Activated CD4-positive, alpha-beta T cell treated with anti-CD3 and anti-CD28 coated beads for 24 hours (primary cell): ENCODE measurements at regions not wholly inside any gene's neighbourhood (a gene's known extent, or its start where the extent isn't known, plus 50 kb on each side); places are given as distances from the start of the nearest gene placed in this dataset.
"Not testable (repeated sequence)": the region's sequence is repeated elsewhere in the genome, so short reads cannot be mapped to it uniquely, and the experiment has no call there.

ENCODE experiments used
- DNase-seq, 2 donors: peaks; one replicate each; pipeline ENCODE4 v3.0.0-alpha.2; 2020; ENCODE audit warnings: low read depth in 2 of 2

DNA sequence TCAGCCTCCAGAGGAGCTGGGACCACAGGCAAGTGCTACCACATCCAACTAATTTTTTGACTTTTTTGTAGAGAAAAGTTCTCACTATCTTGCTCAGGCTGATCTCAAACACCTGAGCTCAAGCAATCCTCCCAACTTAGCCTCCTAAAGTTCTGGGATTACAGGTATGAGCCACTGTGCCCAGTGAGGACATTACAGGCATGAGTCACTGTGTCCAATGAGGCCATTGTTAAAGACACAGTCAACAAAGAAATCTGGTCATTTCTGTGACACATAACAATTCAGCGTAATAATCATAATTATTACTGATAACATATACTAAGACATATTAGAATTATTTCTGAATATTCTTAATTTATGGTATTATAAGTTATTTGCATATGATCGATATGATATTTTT, 463.4 kb upstream of the NDN start:
- DNase-seq: no peak

DNA sequence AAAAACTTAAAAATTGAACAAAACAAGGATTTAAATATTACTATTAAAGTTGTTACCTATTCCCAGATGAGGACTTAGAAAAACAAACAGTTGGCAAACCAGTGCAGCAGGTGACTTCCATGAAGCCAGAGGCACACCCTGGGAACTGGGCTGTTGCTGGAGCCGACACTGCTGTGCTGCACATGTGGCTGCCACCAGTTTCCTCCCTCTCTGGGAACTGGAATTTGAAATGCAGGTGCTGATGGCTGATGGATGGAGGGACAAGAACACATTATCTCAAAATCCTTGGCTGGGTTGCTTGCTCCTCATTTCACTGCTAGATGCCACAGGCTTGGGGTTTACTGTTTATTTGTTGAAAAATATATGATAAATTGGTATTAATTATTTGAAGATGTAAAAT, 471.2 kb upstream of the NDN start:
- not testable (repeated sequence) for DNase-seq

DNA sequence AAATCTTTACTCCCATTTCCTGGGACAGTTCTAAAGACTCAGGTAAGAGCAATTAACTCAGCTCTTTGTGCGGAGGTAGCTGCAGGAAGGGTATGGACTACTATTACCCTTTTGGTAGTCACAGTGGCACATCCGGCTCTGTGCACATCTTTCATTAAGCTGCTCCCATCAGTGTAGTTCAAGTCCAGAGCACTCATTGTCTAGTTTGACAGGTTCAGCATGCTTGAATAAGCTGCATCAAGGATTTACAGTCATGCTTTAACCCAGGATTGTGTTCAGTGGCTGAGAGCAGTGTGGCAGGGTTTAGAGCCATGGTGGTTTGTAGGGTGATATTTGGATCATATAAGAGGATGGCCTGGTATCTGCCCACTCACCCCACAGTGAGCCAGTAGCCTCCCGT, 478.4 kb upstream of the NDN start:
- DNase-seq: not testable (repeated sequence)

DNA sequence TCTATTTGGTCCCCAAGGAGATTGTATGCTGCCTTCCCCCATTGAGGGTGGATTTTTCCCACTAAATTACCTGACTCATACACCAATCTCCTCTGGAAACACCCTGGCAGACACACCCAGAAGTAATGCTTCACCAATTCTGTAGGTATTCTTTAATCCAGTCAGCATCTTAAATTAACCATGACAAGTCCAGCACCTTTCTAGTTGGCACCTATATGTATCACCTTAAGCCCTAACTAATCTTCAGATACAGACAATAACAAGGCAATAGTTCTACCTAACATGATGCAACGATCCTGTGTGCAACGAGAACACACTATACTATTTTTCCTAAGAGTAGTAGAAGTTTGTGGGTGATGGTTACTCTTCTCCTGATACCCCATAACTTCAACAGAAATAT, 473.3 kb upstream of the NPAP1 start:
- not testable (repeated sequence) for DNase-seq

DNA sequence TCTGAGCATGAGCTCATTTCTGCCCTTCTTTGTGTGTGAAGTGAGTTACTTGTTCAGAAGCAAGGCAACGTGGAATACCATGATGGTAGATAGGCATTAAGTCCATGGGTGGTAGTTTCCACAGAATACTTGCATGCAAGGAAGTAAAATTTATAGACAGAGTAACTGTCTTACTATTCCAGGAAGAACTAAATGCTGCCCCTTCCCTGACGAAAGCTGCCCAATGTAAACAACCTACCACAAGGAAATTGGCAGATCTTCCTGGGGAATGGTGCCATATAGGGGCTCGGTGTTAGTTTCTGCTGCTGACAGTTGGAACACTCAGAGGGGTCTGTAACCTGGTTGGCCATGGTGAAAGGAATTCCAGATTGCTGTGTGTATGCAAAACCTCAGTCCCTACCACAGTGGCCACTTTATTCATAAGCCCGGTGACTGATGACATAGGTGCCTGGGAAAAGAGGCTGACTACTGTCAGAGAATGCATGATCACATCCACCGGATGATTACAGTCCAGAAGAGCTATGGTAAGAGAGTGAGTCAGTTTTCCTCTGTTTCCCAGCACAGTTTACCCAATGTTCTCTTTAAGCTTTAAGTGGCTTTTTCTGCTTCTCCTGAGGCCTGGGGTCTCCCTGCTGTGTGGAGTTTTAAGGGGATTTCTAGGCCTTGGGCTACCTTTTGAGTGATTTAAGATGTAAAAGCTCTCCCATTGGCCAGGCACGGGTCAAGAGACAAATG, 463.7 kb upstream of the NPAP1 start:
- not testable (repeated sequence) for DNase-seq

DNA sequence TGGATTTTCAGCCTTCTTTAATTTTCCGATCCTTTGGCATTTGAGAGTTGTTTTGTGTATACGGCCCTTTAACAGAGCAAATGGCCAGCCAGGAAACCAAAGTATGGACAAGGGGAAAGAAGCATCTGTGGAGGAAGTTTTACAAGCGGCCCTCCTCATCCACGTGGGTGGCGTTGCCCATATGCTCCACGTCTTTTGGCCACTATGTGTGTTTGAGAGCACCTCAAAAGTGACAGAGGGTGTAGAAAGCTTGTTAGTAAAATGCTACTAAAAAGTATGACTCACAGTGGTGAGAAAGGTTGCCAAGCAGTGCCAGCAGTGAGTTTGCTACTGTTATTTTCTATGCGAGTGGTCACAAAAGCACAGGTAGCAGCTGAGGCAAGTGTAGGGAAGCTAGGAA, 451.8 kb upstream of the NPAP1 start:
- no peak for DNase-seq

DNA sequence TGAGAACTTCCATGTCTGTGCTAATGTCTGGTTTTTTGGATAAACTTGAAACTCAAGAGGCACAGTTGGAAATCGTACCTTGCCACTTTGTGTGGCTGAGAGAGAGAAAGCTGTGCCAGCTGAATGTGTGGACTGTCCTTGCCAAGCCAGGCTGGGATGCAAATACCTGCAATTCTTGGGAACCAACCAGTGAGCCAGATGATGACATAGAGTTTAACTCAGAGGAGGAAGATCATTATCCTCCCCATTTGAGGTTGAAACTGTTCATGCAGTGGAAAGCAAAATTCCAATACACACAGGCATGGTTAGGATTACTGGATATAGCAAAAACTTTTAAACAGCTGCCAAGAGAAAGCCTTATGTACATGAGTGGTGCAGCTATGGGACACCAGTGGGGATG, 451.4 kb upstream of the NPAP1 start:
- no peak for DNase-seq

DNA sequence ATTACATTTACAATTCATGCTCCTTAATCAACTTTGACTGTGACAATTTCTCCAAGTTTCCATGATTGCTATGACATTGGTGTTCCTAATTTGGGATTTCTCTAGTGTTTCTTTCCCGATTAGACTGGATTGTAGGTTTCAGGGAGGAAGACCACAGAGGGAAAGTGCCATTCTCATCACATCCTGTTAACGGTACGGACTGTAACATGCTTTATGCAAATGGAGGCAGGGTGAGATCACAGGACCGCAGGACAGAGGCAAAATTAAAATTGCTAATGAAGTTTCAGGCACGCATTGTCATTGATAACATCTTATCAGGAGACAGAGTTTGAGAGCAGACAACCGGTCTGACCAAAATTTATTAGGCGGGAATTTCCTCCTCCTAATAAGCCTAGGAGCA, 446.7 kb upstream of the NPAP1 start:
- not testable (repeated sequence) for DNase-seq

DNA sequence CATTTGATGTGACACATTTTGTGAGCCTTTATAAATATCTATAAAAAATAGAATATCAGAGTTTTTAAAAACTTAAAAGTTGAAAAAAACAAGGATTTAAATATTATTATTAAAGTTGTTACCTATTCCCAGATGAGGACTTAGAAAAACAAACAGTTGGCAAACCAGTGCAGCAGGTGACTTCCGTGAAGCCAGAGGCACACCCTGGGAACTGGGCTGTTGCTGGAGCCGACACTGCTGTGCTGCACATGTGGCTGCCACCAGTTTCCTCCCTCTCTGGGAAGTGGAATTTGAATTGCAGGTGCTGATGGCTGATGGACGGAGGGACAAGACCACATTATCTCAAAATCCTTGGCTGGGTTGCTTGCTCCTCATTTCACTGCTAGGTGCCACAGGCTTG, 442.4 kb upstream of the NPAP1 start:
- not testable (repeated sequence) for DNase-seq

DNA sequence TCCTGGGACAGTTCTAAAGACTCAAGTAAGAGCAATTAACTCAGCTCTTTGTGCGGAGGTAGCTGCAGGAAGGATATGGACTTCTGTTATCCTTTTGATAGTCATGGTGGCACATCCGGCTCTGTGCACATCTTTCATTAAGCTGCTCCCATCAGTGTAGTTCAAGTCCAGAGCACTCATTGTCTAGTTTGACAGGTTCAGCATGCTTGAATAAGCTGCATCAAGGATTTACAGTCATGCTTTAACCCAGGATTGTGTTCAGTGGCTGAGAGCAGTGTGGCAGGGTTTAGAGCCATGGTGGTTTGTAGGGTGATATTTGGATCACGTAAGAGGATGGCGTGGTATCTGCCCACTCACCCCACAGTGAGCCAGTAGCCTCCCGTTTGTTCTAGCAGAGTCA, 435.0 kb upstream of the NPAP1 start:
- not testable (repeated sequence) for DNase-seq

DNA sequence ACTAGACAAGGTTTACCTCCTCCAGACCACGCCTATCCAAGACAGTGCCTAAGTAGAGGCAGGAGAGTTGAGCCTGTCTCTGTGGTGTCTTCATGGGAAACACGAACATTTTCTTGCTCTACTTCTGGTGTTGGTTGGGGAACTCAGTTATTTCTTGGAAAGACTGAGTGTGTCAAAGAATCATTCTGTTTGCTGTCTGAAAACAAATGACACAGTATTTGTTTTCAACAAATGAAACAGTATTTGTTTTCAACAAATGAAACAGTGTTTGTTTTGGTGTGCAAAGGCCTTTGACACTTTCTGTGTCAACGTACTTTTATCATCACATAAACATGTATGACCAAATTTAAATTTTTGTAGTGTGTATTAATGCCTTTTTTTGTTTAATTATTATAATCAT, 416.5 kb upstream of the NPAP1 start:
- DNase-seq: not testable (repeated sequence)

DNA sequence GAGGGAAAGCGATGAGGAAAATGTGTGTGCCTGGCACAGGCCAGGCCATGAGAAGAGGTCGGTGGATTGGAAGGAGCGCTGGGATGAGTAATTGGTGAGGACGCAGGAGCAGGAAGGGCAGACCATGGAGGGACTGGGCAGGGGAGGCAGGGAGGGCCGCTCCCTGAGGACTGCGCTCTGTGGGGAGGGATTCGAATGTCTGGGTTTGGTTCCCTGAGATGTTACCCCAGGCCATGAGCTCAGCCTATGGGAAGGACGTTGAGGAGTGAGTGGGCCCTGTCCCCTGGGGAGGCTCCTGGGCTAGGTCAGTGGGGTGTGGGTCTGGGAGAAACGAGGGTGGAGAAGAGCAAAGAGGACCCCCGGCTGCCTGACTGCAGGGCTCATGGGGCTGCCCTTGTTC, 415.2 kb upstream of the NPAP1 start:
- DNase-seq: not testable (repeated sequence)

DNA sequence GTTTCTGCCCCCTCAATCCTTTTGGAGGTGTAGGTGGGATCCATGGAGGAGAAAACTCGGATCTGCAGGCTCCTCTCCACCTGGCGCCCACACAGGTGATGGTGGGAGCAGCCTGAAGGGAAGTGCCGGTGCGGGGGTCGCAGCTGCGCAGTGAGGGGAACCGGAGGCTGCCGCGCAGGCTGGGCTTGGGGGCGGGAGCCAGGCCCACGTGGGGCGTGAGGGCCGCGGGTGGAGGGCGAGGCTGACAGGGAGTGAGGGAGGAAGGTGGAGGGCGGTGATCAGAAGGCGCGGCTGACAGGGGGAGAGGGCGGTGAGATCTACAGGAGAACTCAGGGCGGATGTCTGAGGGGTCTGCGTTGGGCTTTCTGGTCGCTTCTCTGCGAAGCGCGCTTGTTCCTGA, 414.7 kb upstream of the NPAP1 start:
- DNase-seq: not testable (repeated sequence)

DNA sequence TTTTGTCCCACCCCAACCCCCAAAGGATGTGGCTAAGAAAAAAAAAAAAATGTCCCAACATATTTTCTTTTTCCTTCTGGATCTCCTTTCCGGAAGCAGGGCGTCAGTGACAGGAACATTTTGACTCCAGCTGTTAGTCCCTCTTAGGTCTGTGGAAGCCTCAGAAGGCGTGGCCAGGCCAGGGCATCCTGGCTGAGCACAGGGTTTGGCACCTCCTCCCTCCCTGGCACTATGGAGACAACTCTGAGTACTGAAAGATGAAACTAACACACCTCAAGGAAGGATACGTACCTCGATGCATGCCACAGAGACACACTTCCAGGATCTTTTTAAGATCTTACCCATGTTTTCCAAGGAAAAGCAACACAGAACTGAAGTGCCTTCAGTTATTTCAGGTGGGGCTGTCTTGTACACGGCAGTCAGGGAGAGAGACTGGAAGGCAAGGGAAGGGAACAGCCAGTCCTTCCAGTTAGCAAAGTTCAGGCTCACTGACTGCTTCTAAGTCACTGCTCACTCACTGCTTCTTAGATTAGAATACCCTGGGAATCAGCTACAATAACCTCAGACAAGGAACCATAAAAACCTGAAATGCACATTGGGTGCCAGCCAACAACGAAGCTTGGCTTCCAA, 406.9 kb upstream of the NPAP1 start:
- DNase-seq: not testable (repeated sequence)

DNA sequence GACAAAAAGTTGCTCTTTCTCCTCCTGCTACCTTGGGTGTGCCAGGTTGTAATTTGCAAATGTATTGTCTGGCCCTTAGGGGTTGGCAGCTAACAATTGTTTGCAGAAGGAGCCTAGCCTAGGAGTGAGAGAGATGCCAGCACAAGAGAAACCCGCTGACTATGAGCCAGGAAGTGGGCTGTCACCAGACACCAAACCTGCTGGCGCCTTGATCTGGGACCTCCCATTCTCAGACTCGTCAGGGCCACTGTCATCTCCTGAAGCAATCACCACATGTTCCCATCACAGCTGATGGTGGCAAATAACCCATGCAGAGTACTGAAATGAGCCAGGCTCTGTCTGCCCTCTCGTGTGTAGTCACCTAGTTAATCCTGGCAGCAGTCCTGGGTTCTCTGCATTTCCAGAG, 406.4 kb upstream of the NPAP1 start:
- no peak for DNase-seq

DNA sequence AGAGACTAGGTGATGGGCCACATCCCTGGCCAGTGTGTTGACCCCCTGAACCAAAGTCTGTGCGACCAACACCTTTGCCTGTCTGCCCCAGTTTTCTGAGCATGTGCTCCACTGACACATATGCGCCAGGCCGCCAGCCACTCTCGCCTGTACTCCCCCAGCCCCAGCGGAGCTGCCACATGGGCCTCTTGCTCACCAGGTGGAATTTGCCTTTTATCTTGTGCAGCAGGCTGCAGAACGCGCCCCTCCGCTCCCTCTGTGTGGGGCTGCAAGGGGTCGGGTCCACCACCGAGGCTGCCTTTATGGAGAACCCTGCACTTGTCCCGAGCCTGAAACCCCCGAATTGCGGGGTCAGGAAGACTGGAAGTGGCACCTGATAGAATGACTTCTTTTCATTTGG, 405.7 kb upstream of the NPAP1 start:
- no peak for DNase-seq

DNA sequence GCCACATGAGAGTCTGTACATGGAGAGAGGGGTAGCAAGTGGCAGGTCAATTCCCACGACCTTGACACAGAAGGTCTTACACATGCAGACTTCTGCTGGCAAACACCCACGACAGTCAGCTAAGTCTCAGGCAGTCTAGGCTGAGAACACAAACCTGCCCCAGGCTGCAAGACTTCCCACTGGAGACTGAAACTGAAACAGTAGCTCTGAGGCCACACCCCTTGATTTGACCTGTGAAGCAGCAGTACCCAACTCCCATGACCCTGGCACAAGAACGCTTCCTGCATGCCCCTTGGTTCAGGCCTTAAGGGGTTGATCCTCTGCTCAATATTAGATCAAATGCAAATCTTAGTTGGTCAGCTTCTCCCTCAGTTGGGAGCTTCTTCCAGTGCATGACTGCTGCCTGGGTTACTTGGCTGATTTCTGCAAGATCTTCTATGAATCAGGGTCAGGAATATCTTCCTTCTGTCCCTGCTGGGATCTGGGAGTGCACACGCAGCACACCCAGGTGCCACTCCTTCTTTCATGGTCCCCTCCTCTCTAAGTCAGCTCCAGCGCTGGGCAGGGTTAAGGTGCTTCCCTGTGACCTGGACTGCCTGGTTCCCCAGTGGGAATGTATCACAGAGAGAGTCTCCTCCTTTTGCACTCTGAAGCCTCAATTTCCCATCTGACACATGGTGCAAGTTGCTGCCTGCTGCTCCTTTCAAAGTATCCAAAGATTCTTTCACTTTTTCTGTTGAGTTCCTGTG, 403.9 kb upstream of the NPAP1 start:
- DNase-seq: not testable (repeated sequence)

DNA sequence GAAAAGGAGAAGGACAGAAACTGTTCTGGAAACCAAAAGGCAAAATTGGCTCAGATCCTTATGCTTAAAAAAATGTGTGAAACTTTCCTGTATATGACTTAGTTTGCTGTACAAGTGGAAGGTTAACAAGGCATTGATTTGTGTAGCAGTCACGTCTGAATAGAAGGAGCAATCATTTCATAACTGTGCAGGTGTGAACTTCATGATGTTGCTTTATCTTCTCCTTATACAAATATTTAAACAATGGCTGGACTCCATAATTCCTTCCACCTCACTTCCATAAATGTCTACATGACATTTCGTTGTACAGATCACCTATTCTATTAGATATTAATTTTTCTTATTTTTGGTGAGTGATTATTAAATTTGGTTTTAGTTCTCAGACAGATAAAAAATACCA, 382.7 kb upstream of the NPAP1 start:
- DNase-seq: no peak

DNA sequence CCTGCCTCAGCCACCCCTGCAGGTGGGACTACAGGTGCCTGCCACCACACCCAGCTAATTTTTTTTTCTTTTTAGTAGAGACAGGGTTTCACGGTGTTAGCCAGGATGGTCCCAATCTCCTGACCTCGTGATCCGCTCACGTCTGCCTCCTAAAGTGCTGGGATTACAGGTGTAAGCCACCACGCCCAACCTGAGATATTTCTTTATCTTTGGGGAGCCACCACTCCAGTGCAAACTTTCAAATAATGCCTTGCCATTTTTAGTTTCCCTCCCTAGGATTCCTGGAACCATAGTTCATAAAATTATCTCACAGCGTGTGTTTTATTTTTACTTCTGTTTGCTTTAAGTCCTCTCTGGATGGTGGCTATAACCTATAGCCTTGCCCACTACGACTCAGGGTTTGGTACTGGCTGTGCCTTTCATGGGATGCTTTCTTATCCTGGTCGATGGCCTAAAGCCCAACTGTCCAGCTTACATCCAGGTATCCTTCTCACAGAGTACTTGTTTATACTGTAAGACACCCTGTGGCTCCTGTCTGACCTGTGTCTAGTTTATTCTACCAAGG, 374.7 kb upstream of the NPAP1 start:
- not testable (repeated sequence) for DNase-seq

DNA sequence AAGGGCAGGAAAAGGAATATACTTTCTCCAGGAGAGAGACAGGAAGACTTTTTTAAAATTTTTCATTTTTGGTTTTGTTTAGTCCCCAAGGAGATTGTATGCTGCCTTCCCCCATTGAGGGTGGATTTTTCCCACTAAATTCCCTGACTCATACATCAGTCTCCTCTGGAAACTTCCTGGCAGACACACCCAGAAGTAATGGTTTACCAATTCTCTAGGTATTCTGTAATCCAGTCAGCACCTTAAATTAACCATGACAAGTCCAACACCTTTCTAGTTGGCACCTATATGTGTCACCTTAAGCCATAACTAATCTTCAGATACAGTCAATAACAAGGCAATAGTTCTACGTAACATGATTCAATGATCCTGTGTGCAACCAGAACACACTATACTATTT, 373.6 kb upstream of the NPAP1 start:
- not testable (repeated sequence) for DNase-seq

DNA sequence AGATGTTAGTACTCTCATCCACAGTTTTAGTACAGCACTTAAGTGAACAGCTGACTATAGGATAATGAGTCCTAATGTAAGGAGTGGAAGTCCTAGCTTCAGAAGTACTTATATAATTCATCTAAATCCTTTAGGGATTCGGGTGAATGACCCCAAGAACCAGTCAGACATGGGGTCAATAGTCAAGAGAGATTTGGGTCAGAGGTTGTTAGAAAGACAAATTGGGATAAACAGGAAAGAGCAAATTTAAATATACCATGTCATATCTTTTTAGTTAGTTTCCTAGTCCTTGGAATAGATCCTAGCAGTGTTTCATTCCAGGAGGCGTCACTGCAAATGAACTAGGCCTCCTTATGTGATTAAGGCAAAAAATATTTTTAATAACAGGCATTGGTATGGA, 370.8 kb upstream of the NPAP1 start:
- DNase-seq: not testable (repeated sequence)

DNA sequence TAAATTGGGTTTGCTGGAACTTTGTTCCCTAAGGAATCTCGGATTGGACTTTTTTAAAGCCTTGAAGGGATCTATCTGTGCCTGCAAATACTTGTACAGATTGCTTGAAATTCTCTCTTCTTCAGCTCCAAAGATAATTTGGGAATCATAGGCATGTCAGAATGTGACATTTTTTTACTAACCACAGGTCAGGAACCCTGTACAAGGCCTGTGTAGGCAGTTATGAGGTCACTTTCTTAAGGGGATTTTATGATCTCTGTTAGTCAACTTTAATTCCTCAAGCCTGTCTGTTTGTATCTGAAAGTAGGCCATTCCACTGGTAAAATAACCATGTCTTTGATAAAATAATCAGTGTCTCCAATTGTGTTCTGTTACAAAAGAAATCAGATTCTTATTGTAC, 369.9 kb upstream of the NPAP1 start:
- not testable (repeated sequence) for DNase-seq
